ENCODE measurements at regions not wholly inside any gene's neighbourhood (a gene's known extent, or its start where the extent isn't known, plus 50 kb on each side); places are given as distances from the start of the nearest gene placed in this dataset.

- Histone ChIP-seq H3K36me3 (replicated peaks; ENCODE audit: low read depth, low read length) (no peaks in the 10 kb centered on the region), H3K9ac (ENCODE audit: low read length) (no peak overlapping the region), H3K4me3 (ENCODE audit: low read length) (no peak overlapping the region), H3K79me2 (ENCODE audit: low read length) (no peaks in the 10 kb centered on the region), H4K20me1 (ENCODE audit: insufficient read depth, low read length) (no peaks in the 10 kb centered on the region), H3K9me3 (ENCODE audit: insufficient read depth, low read length) (no peaks in the 10 kb centered on the region), H3K27me3 (ENCODE audit: low read depth, low read length) (no peaks in the 10 kb centered on the region), H2AFZ (ENCODE audit: low read depth, low read length) (no peak overlapping the region), H3K27ac (ENCODE audit: low read length) (no peak overlapping the region), H3K4me2 (ENCODE audit: low read length) (no peak overlapping the region), H3K4me1 (ENCODE audit: low read length) (no peaks in the 10 kb centered on the region)
- TF ChIP-seq CTCF (IDR thresholded peaks at IDR 0.05; ENCODE audit: low read depth, low read length) (no peak), EZH2phosphoT487 (IDR thresholded peaks at IDR 0.05; ENCODE audit: low read depth) (no peak)
Observed at GRCh38 chr10:69693886-69694285, 63.8 kb downstream of the FAM241B start.

- Histone ChIP-seq H3K9ac (ENCODE audit: low read length) (no peak overlapping the region), H3K36me3 (replicated peaks; ENCODE audit: low read depth, low read length) (no peaks in the 10 kb centered on the region), H3K4me2 (ENCODE audit: low read length) (no peak overlapping the region), H3K4me3 (ENCODE audit: low read length) (no peak overlapping the region), H3K79me2 (ENCODE audit: low read length) (no peaks in the 10 kb centered on the region), H2AFZ (ENCODE audit: low read depth, low read length) (no peak overlapping the region), H3K27ac (ENCODE audit: low read length) (no peak overlapping the region), H3K27me3 (ENCODE audit: low read depth, low read length) (peaks cover 13% of the 10 kb centered on the region), H3K4me1 (ENCODE audit: low read length) (no peaks in the 10 kb centered on the region), H4K20me1 (ENCODE audit: insufficient read depth, low read length) (no peaks in the 10 kb centered on the region), H3K9me3 (ENCODE audit: insufficient read depth, low read length) (no peaks in the 10 kb centered on the region)
- TF ChIP-seq EZH2phosphoT487 (IDR thresholded peaks at IDR 0.05; ENCODE audit: low read depth), result no peak
- peak; percentile 66 for TF ChIP-seq CTCF (IDR thresholded peaks at IDR 0.05; ENCODE audit: low read depth, low read length)
Observed at GRCh38 chr10:69696073-69696731, 66.2 kb downstream of the FAM241B start.

DNA sequence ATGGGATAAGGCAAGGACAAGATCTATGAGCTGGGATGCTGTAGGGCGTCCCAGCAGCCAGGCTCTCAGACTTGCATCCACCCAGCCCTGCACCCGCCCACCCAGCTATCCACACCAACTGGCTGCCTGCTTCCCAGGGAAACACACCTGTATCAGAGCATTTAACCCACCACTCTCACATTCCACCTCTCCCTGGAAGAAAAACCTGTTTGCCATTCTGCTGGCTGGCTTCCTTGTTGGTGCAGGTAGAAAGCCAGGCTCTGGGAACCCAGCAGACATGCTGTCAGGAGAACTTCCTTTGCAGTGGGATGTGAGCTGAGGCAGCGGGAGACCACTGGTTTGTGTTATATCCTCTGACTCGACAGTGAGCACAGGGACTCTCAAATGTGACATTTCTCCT lies 67.0 kb downstream of the FAM241B start:
- no peaks in the 10 kb centered on the region for H3K9me3 ChIP-seq (ENCODE audit: insufficient read depth, low read length)
- H3K4me3 ChIP-seq (ENCODE audit: low read length), result no peak overlapping the region
- H2AFZ ChIP-seq (ENCODE audit: low read depth, low read length), result no peak overlapping the region
- H3K9ac ChIP-seq (ENCODE audit: low read length), result no peak overlapping the region
- H4K20me1 ChIP-seq (ENCODE audit: insufficient read depth, low read length), result no peaks in the 10 kb centered on the region
- no peak overlapping the region for H3K4me2 ChIP-seq (ENCODE audit: low read length)
- TF ChIP-seq EZH2phosphoT487 (IDR thresholded peaks at IDR 0.05; ENCODE audit: low read depth) (no peak), CTCF (IDR thresholded peaks at IDR 0.05; ENCODE audit: low read depth, low read length) (no peak)
- no peak overlapping the region for H3K27ac ChIP-seq (ENCODE audit: low read length)
- peaks cover 14% of the 10 kb centered on the region for H3K27me3 ChIP-seq (ENCODE audit: low read depth, low read length)
- no peaks in the 10 kb centered on the region for H3K79me2 ChIP-seq (ENCODE audit: low read length)
- no peaks in the 10 kb centered on the region for H3K4me1 ChIP-seq (ENCODE audit: low read length)
- no peaks in the 10 kb centered on the region for H3K36me3 ChIP-seq (replicated peaks; ENCODE audit: low read depth, low read length)

GRCh38 chr10:69703256-69703655 lies 73.2 kb downstream of the FAM241B start:
- H3K79me2 ChIP-seq (ENCODE audit: low read length), result no peaks in the 10 kb centered on the region
- H3K4me3 ChIP-seq (ENCODE audit: low read length), result no peak overlapping the region
- H3K27ac ChIP-seq (ENCODE audit: low read length), result no peak overlapping the region
- no peaks in the 10 kb centered on the region for H3K36me3 ChIP-seq (replicated peaks; ENCODE audit: low read depth, low read length)
- H4K20me1 ChIP-seq (ENCODE audit: insufficient read depth, low read length), result no peaks in the 10 kb centered on the region
- H3K4me2 ChIP-seq (ENCODE audit: low read length), result no peak overlapping the region
- no peak for TF ChIP-seq CTCF (IDR thresholded peaks at IDR 0.05; ENCODE audit: low read depth, low read length)
- TF ChIP-seq EZH2phosphoT487 (IDR thresholded peaks at IDR 0.05; ENCODE audit: low read depth), result no peak
- no peak overlapping the region for H3K9ac ChIP-seq (ENCODE audit: low read length)
- H2AFZ ChIP-seq (ENCODE audit: low read depth, low read length), result no peak overlapping the region
- no peaks in the 10 kb centered on the region for H3K4me1 ChIP-seq (ENCODE audit: low read length)
- H3K27me3 ChIP-seq (ENCODE audit: low read depth, low read length), result peaks cover 14% of the 10 kb centered on the region
- H3K9me3 ChIP-seq (ENCODE audit: insufficient read depth, low read length), result no peaks in the 10 kb centered on the region
